ENCODE measurements at regions not wholly inside any gene's neighbourhood (a gene's known extent, or its start where the extent isn't known, plus 50 kb on each side); places are given as distances from the start of the nearest gene placed in this dataset.
A peak's percentile ranks its signal among the peaks of the same experiment; 100 is the strongest.

DNA sequence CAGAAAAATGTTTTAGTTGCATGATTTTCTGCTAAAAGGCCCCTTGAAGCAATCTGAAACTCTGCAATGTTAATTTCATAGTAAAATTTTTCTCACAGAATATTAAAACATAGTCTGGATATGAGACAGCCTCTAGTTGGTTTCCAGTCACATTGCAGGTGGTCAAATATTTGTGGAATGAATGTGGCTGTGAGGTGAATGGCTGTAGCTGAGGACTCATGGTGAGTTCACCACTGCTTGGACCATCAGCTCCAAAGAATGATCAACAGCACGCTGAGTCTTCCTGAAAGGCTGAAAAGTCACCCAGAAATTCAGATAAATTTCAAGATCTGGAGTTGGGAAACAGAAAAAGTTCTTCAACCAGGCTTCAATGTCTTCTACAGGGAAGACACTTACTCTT, 79.8 kb downstream of the MAT2B start:
- TF ChIP-seq, protein P1, sequence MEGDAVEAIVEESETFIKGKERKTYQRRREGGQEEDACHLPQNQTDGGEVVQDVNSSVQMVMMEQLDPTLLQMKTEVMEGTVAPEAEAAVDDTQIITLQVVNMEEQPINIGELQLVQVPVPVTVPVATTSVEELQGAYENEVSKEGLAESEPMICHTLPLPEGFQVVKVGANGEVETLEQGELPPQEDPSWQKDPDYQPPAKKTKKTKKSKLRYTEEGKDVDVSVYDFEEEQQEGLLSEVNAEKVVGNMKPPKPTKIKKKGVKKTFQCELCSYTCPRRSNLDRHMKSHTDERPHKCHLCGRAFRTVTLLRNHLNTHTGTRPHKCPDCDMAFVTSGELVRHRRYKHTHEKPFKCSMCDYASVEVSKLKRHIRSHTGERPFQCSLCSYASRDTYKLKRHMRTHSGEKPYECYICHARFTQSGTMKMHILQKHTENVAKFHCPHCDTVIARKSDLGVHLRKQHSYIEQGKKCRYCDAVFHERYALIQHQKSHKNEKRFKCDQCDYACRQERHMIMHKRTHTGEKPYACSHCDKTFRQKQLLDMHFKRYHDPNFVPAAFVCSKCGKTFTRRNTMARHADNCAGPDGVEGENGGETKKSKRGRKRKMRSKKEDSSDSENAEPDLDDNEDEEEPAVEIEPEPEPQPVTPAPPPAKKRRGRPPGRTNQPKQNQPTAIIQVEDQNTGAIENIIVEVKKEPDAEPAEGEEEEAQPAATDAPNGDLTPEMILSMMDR (conservative IDR thresholded peaks at IDR 0.05; ENCODE audit: control insufficient read depth, insufficient read depth, low read depth, low read length): no peak
- peak; percentile 67 for DNase-seq (ENCODE audit: low read depth)

DNA sequence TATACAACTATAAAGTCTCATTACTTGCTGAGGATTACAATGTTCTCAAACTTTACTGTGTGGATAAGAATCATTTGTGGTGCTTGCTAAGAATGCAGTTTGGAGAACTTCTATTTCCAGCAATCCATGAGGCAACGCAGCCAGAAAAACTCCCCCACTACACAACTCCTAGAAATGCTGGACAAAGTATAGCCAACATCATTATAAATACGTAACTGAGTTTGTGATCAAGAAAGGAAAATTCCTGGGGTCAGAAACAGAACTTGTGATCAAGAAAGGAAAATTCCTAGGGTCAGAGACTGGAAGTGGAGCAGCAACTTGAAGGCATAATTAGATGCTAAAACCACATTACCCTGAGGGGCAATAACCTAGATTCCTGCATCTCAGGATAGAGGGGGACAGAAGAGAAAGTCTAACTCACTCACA, 81.1 kb downstream of the MAT2B start:
- TF ChIP-seq, protein P1 (conservative IDR thresholded peaks at IDR 0.05; ENCODE audit: control insufficient read depth, insufficient read depth, low read depth, low read length): no peak
- no peak for DNase-seq (ENCODE audit: low read depth)

More for the DNA sequence above, 79.8 kb downstream of the MAT2B start:
- H3K4me3 ChIP-seq (ENCODE audit: control insufficient read depth, low read depth, low read length): no peak overlapping the region

DNA sequence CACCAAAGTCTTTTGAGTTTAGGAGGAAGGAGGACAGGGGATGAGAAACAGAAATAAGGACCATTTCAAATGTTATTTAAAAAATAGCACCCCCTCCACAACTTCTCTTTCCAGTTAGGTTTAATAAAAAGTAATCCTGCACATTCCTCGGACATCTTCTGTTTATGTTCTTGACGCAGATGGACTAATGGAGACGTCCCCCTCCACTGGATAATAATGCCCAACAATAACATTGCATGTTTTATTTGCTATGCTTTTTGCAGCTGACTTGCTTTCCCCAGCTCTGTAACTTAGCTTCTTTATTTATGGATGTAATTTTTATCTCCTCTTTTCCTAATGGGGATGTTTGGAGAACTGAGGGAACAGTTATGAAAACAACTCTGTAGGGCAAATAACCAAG, 89.5 kb downstream of the MAT2B start:
- DNase-seq (ENCODE audit: low read depth): no peak
- TF ChIP-seq, protein P1 (conservative IDR thresholded peaks at IDR 0.05; ENCODE audit: control insufficient read depth, insufficient read depth, low read depth, low read length): no peak

More for the DNA sequence above, 81.1 kb downstream of the MAT2B start:
- H3K4me3 ChIP-seq (ENCODE audit: control insufficient read depth, low read depth, low read length): no peak overlapping the region

DNA sequence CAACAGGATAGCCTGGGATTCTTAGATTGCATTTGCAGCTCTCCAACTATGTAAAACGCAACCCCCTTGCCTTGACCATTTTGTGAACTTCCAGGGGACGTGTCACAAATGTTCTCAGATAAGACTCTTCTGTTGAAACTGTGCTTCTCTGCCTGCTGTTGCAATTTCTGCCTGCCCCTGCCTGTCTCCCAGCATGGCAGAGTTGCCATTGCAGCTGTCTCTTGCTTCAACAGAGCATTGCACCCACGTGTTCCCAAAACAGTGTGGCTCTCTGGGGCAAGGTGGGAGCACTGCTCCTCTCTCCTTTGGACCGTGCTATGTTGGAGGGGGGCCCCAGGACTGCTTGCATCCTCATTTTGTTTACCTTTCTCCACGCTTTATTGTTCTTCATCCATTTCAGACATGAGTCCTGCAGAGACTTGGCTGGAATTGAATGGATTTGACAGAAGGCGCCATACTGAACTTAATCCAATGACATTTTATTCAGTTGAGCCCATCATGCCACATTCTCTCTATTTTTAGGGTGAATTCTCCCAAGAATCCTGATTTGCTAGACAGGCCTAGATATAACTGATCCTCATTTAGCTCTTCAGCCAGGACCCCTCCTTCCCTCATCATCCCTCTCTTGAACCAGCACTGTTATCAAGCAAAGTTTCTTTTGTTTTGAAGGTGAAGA, 90.7 kb downstream of the MAT2B start:
- no peak for DNase-seq (ENCODE audit: low read depth)
- TF ChIP-seq, protein P1 (conservative IDR thresholded peaks at IDR 0.05; ENCODE audit: control insufficient read depth, insufficient read depth, low read depth, low read length): no peak
- H3K4me3 ChIP-seq (ENCODE audit: control insufficient read depth, low read depth, low read length): no peak overlapping the region

More for the DNA sequence above, 89.5 kb downstream of the MAT2B start:
- no peak overlapping the region for H3K4me3 ChIP-seq (ENCODE audit: control insufficient read depth, low read depth, low read length)

DNA sequence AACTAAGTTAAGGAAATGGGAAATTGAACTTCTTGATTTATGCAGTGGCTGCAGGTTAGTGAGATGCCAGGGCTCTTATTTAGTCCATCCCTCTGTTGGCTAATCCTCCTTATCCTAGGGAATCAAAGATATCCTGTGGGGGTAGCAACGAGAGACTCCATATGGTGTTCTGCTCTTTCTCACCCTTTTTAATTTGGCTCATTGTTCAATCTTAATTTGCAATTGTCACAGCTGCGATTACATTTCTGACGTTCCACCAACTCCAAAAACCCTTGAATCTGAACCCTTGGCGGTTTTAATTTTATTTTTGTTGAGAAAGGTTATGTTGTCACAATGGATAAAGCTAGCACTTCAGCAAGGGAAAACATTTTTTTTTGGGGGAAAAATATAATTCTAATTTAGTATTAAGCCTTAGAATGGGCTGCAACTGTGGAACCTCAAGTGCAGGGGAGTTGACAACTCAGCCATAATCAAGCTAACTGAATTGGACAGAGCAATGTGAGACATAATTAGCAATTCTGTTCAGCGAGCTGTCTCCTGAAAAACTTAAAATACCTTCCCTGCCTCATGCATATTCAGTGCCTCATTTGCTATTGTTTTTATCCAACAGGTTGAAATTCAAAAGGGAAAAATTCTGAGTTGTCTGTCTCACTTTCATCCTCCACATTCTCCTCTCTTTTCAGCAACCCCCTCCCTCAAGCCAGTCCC, 91.3 kb downstream of the MAT2B start:
- no peak overlapping the region for H3K4me3 ChIP-seq (ENCODE audit: control insufficient read depth, low read depth, low read length)
- no peak for DNase-seq (ENCODE audit: low read depth)
- TF ChIP-seq, protein P1 (conservative IDR thresholded peaks at IDR 0.05; ENCODE audit: control insufficient read depth, insufficient read depth, low read depth, low read length): no peak

DNA sequence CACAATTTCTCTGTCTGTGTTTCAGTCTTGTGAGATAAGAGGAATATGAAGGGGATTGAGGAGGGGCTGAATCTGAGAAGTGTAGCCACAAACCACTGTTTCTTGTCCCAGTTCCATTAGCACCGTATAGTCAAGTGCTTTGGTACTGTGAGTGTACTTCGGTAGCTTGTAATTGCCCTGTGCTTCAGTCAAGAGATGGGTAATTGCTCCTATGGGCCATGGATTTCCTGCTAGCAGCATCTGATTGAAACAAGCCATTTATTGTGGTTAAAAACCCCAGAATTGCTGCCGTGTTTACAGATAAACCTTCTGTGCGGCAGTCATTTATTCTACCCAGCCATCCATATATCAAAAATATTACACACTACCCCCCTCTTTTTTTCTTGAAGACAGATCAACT, 98.6 kb downstream of the MAT2B start:
- DNase-seq (ENCODE audit: low read depth): no peak
- no peak overlapping the region for H3K4me3 ChIP-seq (ENCODE audit: control insufficient read depth, low read depth, low read length)
- TF ChIP-seq, protein P1 (conservative IDR thresholded peaks at IDR 0.05; ENCODE audit: control insufficient read depth, insufficient read depth, low read depth, low read length): no peak
